Esophagus muscularis mucosa (tissue), 4 donors: ENCODE measurements at regions not wholly inside any gene's neighbourhood (a gene's known extent, or its start where the extent isn't known, plus 50 kb on each side); places are given as distances from the start of the nearest gene placed in this dataset.

Source experiments
- DNase-seq: peaks from one replicate; pipeline ENCODE4 v3.0.0-alpha.2; 2017; ENCODE audit errors: extremely low spot score
- H3K27ac ChIP-seq, 4 donors: fragments of 200-600 bp; sonication (generic); replicated peaks in 1 of 4; 1 replicate in 3 of 4; 2 replicates in 1 of 4; pipeline ENCODE4 v1.5.1; 2016 to 2019; ENCODE audit warnings: mild to moderate bottlenecking in 1 of 4
- H3K27me3 ChIP-seq, 4 donors: fragments of 200-600 bp; sonication (generic); one replicate each; pipeline versions ENCODE4 v1.5.1 to v1.6.0; 2016 to 2019
- H3K36me3 ChIP-seq, 4 donors: fragments of 200-600 bp; sonication (generic); one replicate each; pipeline ENCODE4 v1.5.1; 2016 to 2019
- H3K4me1 ChIP-seq, 4 donors: fragments of 200-600 bp; sonication (generic); one replicate each; pipeline ENCODE4 v1.5.1; 2016 to 2019
- H3K4me3 ChIP-seq, 4 donors: fragments of 200-600 bp; sonication (generic); 1 replicate in 2 of 4; 2 replicates in 2 of 4; pipeline ENCODE4 v1.5.1; 2016 to 2019; ENCODE audit warnings: mild to moderate bottlenecking in 4 of 4, moderate library complexity in 1 of 4
- H3K9me3 ChIP-seq, 4 donors: fragments of 200-600 bp; sonication (generic); 1 replicate in 3 of 4; 2 replicates in 1 of 4; pipeline ENCODE4 v1.5.1; 2016 to 2019
- EP300 ChIP-seq: sonication (generic); formaldehyde crosslinking; IDR thresholded peaks from one replicate; pipeline ENCODE4 v1.6.1; 2017; ENCODE audit warnings: antibody characterized with exemption
- POLR2A ChIP-seq: fragments of 450-650 bp; IDR thresholded peaks from one replicate; pipeline ENCODE4 v1.6.1; 2017; ENCODE audit warnings: antibody characterized with exemption, moderate library complexity, mild to moderate bottlenecking, low read depth
- POLR2AphosphoS5 ChIP-seq, 2 donors: sonication (generic); formaldehyde crosslinking; IDR thresholded peaks; one replicate each; pipeline ENCODE4 v1.6.1; 2017; ENCODE audit warnings: antibody characterized with exemption in 2 of 2
- WGBS: methylation state at CpG from one replicate; pipeline ENCODE4 v1.1.5; 2018; 5-methylcytosine and 5-hydroxymethylcytosine counted together
- intact Hi-C: fragments of 100-400 bp; cut with DNase I; formaldehyde crosslinking; loops from one replicate; pipeline ENCODE4 v1.15.1; 2023
- TF ChIP-seq, protein P1 (sequence below), 3 experiments: fragments of 200-600 bp in 2 of 3; fragments of 450-650 bp in 1 of 3; sonication (generic) in 2 of 3; IDR thresholded peaks; one replicate each; pipeline ENCODE4 v1.5.1; 2017 to 2019; ENCODE audit warnings: antibody characterized with exemption in 3 of 3, mild to moderate bottlenecking in 2 of 3, moderate library complexity in 1 of 3

DNA sequence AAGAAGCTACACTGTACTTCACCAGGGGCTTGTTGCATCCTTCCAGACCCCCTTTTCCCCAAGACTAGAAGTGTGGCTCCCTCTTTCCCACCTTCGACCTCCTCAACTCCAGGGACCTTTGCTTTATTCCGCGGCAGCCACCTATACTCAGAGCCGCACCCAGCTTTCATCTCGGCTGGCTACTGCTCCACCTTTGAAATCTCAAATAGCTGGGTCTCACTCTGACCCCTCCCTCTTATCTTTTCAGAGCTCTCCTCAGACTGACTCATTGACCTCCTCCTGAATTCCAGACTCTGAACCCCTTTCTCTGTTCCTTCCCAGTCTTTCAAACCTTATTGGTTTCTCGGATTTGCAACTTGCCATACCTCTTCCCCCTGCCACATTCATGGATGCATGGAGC lies 144.7 kb upstream of the JUN start:
- 93% methylated on average over 6 of the region's 6 CpGs for WGBS
- no peak overlapping the region for H3K27ac ChIP-seq
- no peak for TF ChIP-seq POLR2A
- no peak for TF ChIP-seq POLR2AphosphoS5 (IDR thresholded peaks at IDR 0.05)

DNA sequence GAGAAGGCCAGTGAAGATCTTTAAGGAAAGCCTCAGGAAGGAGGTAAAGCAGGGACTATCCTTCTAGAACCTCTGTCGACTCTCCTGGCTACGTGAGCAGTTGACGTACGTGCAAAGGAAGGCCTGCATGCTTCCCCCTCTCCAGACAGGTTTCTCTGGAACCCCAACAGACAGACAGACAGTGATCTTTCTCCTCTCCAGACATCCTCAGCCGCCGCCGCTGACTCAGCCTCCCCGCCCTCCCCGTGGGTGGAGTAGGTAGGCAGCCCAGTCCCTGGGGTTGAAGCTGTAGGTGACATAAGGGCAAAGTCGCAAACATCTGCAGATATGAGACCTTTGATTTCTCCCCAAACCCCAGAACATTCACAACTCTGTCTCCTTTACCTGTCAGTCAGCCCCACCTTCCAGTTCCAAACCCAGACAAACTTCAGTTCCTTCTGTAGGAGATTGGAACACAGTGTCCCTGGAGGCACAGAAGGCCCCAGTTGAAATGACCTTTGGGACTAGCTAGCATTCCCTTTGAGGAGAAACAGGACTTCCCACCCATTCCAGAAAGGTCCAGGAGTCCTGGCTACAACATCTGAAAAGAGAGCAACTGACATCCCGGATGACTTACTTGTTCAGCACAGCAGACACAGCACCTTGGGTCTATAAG lies 146.0 kb upstream of the JUN start:
- intact Hi-C loops: no loop called here
- Histone ChIP-seq H3K4me3 (no peak overlapping the region), H3K27ac (no peak overlapping the region), H3K27me3 (no peaks in the 10 kb centered on the region), H3K36me3 (no peaks in the 10 kb centered on the region), H3K4me1 (peaks cover 0 to 8% (median 0%) of the 10 kb centered on the region in 4 donors), H3K9me3 (no peaks in the 10 kb centered on the region)
- TF ChIP-seq POLR2A (no peak), POLR2AphosphoS5 (IDR thresholded peaks at IDR 0.05) (no peak), EP300 (no peak)
- TF ChIP-seq, protein P1, sequence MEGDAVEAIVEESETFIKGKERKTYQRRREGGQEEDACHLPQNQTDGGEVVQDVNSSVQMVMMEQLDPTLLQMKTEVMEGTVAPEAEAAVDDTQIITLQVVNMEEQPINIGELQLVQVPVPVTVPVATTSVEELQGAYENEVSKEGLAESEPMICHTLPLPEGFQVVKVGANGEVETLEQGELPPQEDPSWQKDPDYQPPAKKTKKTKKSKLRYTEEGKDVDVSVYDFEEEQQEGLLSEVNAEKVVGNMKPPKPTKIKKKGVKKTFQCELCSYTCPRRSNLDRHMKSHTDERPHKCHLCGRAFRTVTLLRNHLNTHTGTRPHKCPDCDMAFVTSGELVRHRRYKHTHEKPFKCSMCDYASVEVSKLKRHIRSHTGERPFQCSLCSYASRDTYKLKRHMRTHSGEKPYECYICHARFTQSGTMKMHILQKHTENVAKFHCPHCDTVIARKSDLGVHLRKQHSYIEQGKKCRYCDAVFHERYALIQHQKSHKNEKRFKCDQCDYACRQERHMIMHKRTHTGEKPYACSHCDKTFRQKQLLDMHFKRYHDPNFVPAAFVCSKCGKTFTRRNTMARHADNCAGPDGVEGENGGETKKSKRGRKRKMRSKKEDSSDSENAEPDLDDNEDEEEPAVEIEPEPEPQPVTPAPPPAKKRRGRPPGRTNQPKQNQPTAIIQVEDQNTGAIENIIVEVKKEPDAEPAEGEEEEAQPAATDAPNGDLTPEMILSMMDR (IDR thresholded peaks at IDR 0.05): no peak
- WGBS: 95% methylated on average over 11 of the region's 11 CpGs
- peak; percentile 57 for DNase-seq

More for the DNA sequence above, 144.7 kb upstream of the JUN start:
- H3K9me3 ChIP-seq: no peaks in the 10 kb centered on the region
- H3K4me1 ChIP-seq: peaks cover 0 to 8% (median 0%) of the 10 kb centered on the region in 4 donors
- H3K4me3 ChIP-seq: no peak overlapping the region
- H3K36me3 ChIP-seq: no peaks in the 10 kb centered on the region
- DNase-seq: peak; percentile 50
- intact Hi-C loops: no loop called here
- H3K27me3 ChIP-seq: no peaks in the 10 kb centered on the region

DNA sequence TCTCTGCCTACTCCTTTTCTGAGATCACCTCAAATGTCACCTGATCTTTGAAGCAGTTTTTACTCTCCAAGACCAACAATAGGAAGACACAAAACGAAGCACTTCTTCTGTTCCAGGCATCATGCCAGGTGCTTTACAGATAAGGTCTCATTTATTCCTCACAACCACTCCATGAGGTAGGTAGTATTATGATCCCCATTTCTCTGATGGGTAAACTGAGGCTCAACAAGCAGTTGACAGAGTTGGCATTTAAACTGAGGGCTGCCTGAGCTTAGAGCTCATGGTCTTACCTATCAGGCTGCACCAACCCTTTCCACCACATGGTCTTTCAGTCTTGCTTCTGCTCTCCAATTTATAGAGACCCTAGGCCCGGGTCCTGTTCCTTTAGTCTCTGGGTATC lies 147.2 kb upstream of the JUN start:
- no peak overlapping the region for H3K27ac ChIP-seq
- no peaks in the 10 kb centered on the region for H3K9me3 ChIP-seq
- H3K36me3 ChIP-seq: no peaks in the 10 kb centered on the region
- 94% methylated on average over 2 of the region's 2 CpGs for WGBS
- intact Hi-C loops: no loop called here
- H3K4me1 ChIP-seq: peaks cover 0 to 8% (median 0%) of the 10 kb centered on the region in 4 donors
- no peak for TF ChIP-seq EP300
- TF ChIP-seq, protein P1 (IDR thresholded peaks at IDR 0.05): no peak
- no peak overlapping the region for H3K4me3 ChIP-seq
- DNase-seq: no peak
- no peaks in the 10 kb centered on the region for H3K27me3 ChIP-seq

DNA sequence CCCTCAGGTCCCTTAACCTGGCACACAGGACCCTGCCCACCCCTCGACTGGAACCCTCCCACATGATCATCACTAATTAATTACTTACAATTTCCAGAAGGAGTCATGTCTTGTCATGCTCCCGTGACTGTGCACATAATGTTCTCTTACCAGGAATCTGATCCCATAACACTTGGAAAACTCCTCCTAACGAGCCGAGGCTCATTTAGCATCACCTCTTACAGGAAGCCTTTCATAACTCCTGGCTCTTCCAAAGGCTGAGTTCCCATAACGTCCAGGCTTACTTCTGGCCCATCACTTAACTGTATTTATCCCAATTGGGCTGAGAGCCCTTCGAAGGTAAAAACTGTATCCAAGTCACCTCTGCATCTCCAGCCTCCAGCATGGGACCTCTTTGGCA lies 147.9 kb upstream of the JUN start:
- H3K4me1 ChIP-seq: peaks cover 0 to 8% (median 0%) of the 10 kb centered on the region in 4 donors
- no peak overlapping the region for H3K27ac ChIP-seq
- no peak for TF ChIP-seq POLR2AphosphoS5 (IDR thresholded peaks at IDR 0.05)
- no peak for TF ChIP-seq EP300
- TF ChIP-seq POLR2A: no peak
- TF ChIP-seq, protein P1 (IDR thresholded peaks at IDR 0.05): no peak
- H3K27me3 ChIP-seq: no peaks in the 10 kb centered on the region
- no peaks in the 10 kb centered on the region for H3K36me3 ChIP-seq
- intact Hi-C loops: no loop called here
- H3K9me3 ChIP-seq: no peaks in the 10 kb centered on the region
- DNase-seq: peak; percentile 64
- 92% methylated on average over 6 of the region's 6 CpGs for whole genome bisulfite sequencing
- no peak overlapping the region for H3K4me3 ChIP-seq

DNA sequence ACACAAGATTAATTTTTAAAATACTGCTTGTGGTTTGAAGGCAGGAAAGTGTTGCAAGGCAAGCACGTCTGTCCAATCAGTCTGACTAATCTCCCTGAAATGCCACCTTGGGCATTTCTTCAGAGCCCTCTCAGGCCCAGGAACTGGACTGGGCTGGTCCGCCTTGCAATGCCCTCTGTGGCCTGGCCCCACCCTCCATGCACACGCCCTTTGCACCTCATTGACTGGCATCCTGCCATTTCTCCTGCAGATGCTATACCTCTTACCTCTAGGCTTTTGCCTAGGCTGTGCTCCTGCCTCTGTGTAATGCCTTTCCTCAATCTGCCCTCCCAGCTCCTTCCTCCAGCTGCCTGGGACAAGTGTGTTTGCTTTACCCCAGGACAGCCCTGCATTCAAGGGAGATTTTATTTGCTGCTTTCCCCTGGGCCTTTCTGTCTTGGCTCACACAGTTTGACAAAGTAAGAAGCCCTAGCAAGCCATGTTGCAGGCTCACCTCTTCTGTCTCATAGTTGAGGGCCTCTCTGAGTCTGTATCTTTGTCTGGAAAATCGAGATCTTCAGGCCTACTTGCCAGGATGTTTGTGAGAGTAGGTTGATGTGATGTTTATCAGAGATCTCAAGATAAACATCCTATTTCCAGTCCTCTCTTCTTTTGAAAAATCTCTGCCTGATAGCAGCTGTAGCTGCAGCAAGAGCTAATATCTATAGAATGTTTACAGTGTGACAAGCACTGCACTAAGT lies 149.2 kb upstream of the JUN start:
- Histone ChIP-seq H3K27me3 (no peaks in the 10 kb centered on the region), H3K4me3 (no peak overlapping the region), H3K27ac (no peak overlapping the region), H3K4me1 (no peaks in the 10 kb centered on the region), H3K9me3 (no peaks in the 10 kb centered on the region), H3K36me3 (no peaks in the 10 kb centered on the region)
- intact Hi-C loops: no loop called here
- DNase-seq: peak; percentile 24
- TF ChIP-seq, protein P1 (IDR thresholded peaks at IDR 0.05): no peak
- TF ChIP-seq EP300 (no peak), POLR2A (no peak), POLR2AphosphoS5 (IDR thresholded peaks at IDR 0.05) (no peak)
- 43% methylated on average over 3 of the region's 4 CpGs for WGBS
